ENCODE measurements at regions not wholly inside any gene's neighbourhood (a gene's known extent, or its start where the extent isn't known, plus 50 kb on each side); places are given as distances from the start of the nearest gene placed in this dataset.
"Not testable (repeated sequence)": the region's sequence is repeated elsewhere in the genome, so short reads cannot be mapped to it uniquely, and the experiment has no call there.

GRCh38 chr3:177714945-177715344, 517.7 kb upstream of the TBL1XR1 start:
- TF ChIP-seq, protein P1, sequence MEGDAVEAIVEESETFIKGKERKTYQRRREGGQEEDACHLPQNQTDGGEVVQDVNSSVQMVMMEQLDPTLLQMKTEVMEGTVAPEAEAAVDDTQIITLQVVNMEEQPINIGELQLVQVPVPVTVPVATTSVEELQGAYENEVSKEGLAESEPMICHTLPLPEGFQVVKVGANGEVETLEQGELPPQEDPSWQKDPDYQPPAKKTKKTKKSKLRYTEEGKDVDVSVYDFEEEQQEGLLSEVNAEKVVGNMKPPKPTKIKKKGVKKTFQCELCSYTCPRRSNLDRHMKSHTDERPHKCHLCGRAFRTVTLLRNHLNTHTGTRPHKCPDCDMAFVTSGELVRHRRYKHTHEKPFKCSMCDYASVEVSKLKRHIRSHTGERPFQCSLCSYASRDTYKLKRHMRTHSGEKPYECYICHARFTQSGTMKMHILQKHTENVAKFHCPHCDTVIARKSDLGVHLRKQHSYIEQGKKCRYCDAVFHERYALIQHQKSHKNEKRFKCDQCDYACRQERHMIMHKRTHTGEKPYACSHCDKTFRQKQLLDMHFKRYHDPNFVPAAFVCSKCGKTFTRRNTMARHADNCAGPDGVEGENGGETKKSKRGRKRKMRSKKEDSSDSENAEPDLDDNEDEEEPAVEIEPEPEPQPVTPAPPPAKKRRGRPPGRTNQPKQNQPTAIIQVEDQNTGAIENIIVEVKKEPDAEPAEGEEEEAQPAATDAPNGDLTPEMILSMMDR (IDR thresholded peaks at IDR 0.05): no peak
- DNase-seq (ENCODE audit: low spot score in 2 of 2): no peak
- Histone ChIP-seq H3K4me1 (peaks cover 3 to 5% of the 10 kb centered on the region in 2 donors), H3K27ac (no peak overlapping the region), H3K27me3 (no peaks in the 10 kb centered on the region), H3K36me3 (no peaks in the 10 kb centered on the region), H3K4me3 (no peak overlapping the region), H3K9me3 (no peaks in the 10 kb centered on the region)
- intact Hi-C loops (cut with DNase I): no loop called here

DNA sequence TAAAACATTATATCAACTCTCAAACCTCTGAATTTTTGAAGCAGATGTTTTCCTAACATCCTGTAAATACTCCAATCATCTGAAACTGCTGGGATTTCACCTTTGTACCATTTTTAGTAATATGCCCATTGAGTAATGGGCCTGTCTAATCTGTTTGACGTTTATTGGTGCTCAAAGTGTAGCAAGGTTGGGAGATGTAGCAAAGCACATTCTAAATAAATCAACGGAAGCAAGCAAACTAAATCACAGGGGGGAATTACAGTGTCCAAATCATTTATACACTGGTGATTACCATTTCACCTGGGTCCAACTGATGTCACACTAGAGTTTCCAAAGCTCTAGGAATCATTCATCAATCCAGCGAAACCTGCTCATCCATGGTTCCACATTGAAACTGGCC, 518.7 kb upstream of the TBL1XR1 start:
- no peaks in the 10 kb centered on the region for H3K27me3 ChIP-seq
- TF ChIP-seq, protein P1 (IDR thresholded peaks at IDR 0.05): no peak
- intact Hi-C loops (cut with DNase I): no loop called here
- no peak for DNase-seq (ENCODE audit: low spot score in 2 of 2)
- peaks cover 3 to 5% of the 10 kb centered on the region in 2 donors for H3K4me1 ChIP-seq
- H3K27ac ChIP-seq: no peak overlapping the region
- no peak overlapping the region for H3K4me3 ChIP-seq
- no peaks in the 10 kb centered on the region for H3K9me3 ChIP-seq
- H3K36me3 ChIP-seq: no peaks in the 10 kb centered on the region

GRCh38 chr3:177720927-177721326, 523.6 kb upstream of the TBL1XR1 start:
- H3K27me3 ChIP-seq; H3K9me3 ChIP-seq; H3K27ac ChIP-seq; H3K36me3 ChIP-seq; H3K4me3 ChIP-seq; DNase-seq (ENCODE audit: low spot score in 2 of 2): not testable (repeated sequence)
- intact Hi-C loops (cut with DNase I): loop anchor here (5.0 kb wide), 1 partner anchor 51 kb away; no protein-coding TSS in a partner anchor
- H3K4me1 ChIP-seq: peaks cover 3 to 33% of the 10 kb centered on the region in 2 donors

DNA sequence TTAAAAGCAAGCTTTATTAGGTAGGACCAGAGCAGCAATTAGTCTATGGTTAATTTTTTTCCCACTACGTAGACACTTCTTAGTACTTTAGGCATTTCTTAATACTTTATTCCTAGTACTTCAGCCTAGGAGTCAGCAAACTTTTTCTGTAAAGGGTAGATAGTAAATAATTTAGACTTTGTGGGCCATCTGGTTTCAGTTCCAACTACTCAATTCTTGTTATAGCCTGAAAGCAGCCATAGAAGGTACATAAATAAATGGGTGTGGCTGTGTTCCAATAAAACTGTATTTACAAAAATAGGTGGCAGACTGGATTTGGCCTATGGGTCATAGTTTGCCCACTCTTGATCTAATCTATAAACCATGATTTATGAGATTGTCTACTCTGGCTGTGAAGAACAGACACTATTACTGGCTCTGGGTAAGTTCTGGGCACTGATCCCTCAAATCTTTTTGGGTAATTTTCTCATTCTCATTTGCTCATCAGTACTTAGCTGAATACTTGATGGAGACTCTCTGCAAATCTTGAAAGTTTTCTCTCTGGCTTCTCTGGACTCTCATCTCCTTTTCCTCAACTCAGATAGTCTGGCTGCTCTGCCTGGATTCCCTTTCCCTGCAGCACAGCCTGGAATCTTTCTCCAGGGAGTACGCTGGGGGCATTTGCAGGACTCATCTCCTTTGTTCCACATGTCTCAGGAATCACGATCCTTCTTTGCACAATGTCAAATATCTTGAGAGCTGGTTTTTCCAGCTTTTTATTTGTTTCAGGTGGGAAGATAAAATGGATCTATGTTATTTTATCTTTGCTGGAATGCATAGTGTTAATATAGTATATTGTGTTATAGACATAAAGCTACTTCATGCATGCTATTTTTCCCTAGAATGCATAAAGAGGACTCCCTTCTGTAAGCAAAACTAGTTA, 524.8 kb upstream of the TBL1XR1 start:
- Histone ChIP-seq H3K36me3 (no peaks in the 10 kb centered on the region), H3K9me3 (no peaks in the 10 kb centered on the region), H3K4me3 (no peak overlapping the region), H3K27ac (peak overlapping the region; percentile 35 to 66), H3K27me3 (no peaks in the 10 kb centered on the region), H3K4me1 (peaks cover 3 to 33% of the 10 kb centered on the region in 2 donors)
- intact Hi-C loops (cut with DNase I): loop anchor here (5.0 kb wide), 1 partner anchor 50 kb away; no protein-coding TSS in a partner anchor
- TF ChIP-seq, protein P1 (IDR thresholded peaks at IDR 0.05): no peak
- DNase-seq (ENCODE audit: low spot score in 2 of 2): no peak

- DNase-seq (ENCODE audit: low spot score in 2 of 2): peak; percentile 23 to 89
- intact Hi-C loops (cut with DNase I): loop anchor here (5.0 kb wide), 1 partner anchor 48 kb away; no protein-coding TSS in a partner anchor
- Histone ChIP-seq H3K4me1 (peaks cover 3 to 33% of the 10 kb centered on the region in 2 donors), H3K9me3 (no peaks in the 10 kb centered on the region), H3K4me3 (no peak overlapping the region), H3K36me3 (no peaks in the 10 kb centered on the region), H3K27me3 (no peaks in the 10 kb centered on the region), H3K27ac (peak overlapping the region; percentile 66 to 74)
- TF ChIP-seq, protein P1 (IDR thresholded peaks at IDR 0.05): no peak
Observed at GRCh38 chr3:177724020-177724638, 526.8 kb upstream of the TBL1XR1 start.

- H3K27me3 ChIP-seq: no peaks in the 10 kb centered on the region
- no peaks in the 10 kb centered on the region for H3K36me3 ChIP-seq
- TF ChIP-seq, protein P1 (IDR thresholded peaks at IDR 0.05): no peak
- no peaks in the 10 kb centered on the region for H3K9me3 ChIP-seq
- no peak overlapping the region for H3K4me3 ChIP-seq
- intact Hi-C loops (cut with DNase I): no loop called here
- peak overlapping the region; percentile 66 to 74 for H3K27ac ChIP-seq
- no peak for DNase-seq (ENCODE audit: low spot score in 2 of 2)
- peaks cover 5 to 40% of the 10 kb centered on the region in 2 donors for H3K4me1 ChIP-seq
Observed at GRCh38 chr3:177725165-177725564, 527.9 kb upstream of the TBL1XR1 start.

Measured in ascending aorta (tissue), 2 donors.